ENCODE measurements at regions not wholly inside any gene's neighbourhood (a gene's known extent, or its start where the extent isn't known, plus 50 kb on each side); places are given as distances from the start of the nearest gene placed in this dataset.
"Not testable (repeated sequence)": the region's sequence is repeated elsewhere in the genome, so short reads cannot be mapped to it uniquely, and the experiment has no call there.

DNA sequence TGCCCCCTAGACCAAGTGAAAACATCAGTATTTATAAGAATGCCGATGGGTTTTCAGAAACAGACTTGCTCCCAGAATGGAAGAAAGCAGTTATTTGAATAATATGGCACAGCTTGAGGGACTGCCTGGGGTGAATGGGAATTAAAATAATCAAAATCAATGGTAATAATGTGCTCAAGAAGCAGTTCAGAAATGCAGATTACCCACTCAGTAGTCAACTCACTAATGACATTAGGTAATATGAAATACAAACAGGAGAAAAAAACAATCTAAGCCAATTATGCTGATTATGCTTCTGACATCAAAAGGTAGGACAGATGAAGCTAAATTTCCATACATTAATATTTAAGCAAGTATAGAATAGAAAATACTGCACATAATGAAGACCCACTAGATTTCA is 179.3 kb downstream of the ENC1 start:
- DNase-seq (ENCODE audit: low read depth): no peak

DNA sequence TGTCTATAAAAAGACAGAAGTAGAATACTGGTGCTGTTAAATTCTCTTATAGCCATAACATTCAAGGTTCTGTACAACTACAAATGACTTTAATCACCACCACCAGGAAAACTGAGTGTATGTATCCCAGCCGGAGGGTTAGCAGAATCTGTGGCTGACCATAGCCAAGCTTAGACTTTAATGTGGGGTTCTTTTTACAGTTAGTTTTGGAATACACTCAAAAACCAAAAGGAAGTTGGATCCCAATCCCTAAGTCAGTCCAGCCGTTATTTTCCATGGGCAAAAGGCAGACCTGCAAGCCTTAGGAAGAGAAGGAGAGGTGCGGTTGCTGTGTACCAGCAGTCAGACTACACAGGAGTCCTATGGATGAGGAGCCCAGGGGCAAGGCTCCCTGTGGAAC is 179.8 kb downstream of the ENC1 start:
- no peak for DNase-seq (ENCODE audit: low read depth)

DNA sequence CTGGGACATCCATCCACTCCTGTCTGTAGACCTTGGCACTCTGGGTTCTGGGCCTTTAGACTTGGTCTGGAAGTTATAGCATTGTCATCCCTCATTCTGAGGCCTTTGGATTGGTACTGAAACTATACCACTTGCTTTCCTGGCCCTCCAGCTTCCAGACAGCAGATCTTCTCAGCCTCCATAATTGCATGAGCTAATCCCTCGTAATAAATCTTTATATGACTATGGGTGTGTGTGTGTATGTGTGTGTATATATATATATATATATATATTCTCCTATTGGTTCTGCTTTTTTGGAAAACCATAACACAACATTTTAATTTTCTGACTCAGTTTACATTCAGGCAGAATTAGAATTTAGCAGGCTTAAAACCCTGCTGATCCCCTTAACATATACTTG is 180.5 kb downstream of the ENC1 start:
- no peak for DNase-seq (ENCODE audit: low read depth)

GRCh38 chr5:74457876-74458275 is 182.7 kb downstream of the ENC1 start:
- DNase-seq (ENCODE audit: low read depth): no peak

DNA sequence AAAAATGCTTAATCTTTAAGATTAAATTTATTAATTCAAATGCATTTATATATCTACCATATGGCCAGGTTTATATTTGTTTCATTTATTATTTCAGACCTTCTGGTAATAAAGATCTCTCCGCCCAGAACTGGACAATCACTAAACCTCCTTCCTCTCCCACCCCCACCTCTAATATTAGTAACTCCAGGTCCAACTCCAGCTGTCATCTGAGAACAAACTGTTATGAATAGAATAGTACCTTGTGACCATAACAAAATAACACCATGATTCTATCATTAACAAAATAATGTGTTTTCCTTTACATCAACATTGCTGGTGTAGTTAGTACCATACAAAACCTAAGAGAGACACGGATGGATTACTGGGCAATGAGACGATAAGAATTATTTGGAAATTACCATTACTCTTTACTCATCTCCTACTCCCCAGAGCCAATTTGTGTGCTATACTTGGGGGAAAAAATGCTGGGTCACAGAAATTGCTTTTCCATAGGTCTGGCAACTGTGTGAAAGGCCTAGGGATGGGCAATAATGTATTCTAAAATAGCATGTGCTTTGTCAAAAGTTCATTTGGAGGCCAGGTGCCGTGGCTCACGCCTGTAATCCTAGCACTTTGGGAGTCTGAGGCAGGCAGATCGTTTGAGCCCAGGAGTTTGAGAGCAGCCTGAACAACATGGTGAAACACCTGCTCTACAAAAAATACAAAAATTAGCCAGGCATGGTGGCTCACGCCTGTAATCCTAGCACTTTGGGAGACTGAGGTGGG is 186.1 kb downstream of the ENC1 start:
- no peak for DNase-seq (ENCODE audit: low read depth)

- no peak for DNase-seq (ENCODE audit: low read depth)
Observed at GRCh38 chr5:74452856-74453255, 187.7 kb downstream of the ENC1 start.

DNA sequence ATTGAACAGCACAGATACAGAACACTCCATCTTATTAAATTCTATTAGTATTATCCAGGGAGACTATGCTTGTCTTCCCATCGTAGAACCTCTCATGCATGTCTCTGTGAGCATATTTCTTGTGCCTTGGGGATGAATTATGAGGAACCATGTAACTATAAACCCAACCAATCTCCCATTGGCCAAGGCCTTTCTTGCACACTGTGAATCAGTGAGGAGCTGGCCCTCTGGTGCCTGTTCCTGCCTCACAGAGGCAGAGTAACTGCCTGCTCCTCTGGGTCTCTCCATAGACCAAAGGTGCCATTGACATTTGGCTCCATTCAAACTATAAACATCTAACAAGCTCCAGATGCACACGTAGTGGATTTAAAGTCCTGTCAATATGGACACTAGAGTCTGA is 190.4 kb downstream of the ENC1 start:
- no peak for DNase-seq (ENCODE audit: low read depth)

- DNase-seq (ENCODE audit: low read depth): no peak
Observed at GRCh38 chr5:74446725-74447241, 193.7 kb downstream of the ENC1 start.

DNA sequence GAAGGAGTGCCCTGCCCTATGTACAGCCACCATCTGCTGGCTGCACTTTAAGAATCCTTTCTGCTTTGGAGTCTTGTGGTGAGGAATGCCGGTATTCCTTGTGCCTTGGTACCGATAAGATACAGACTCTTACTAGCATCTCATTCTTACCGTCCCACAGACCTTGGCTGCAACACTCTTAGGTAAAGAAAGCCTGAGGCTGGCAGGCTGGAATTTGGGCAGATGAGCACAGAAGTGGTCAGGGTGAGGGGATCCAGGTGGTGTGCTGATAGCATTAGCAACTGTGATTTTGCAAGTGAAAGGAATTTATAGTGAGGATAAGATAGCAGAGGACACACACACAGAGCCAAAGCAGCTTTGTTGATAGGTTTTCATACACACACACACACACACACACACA is 198.1 kb downstream of the ENC1 start:
- DNase-seq (ENCODE audit: low read depth): peak; percentile 4

DNA sequence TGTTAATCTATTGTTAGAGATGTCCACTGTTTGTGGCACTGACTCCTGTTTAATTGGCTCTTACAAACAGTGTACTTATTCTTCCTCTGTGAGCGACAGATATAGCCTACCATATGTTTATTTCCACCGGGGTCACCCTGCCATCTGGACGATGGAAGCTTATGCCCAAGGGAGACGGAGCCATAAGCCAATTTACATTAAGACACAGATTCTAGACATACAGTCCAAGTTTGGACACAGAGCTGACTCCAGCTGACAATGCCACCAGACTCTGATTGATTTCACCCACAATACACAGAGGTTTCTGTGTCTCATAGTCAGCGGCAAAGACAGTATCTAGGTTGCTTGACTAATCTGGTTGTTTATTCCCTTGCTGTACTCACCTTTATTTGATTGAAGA is 198.9 kb downstream of the ENC1 start:
- DNase-seq (ENCODE audit: low read depth): no peak

DNA sequence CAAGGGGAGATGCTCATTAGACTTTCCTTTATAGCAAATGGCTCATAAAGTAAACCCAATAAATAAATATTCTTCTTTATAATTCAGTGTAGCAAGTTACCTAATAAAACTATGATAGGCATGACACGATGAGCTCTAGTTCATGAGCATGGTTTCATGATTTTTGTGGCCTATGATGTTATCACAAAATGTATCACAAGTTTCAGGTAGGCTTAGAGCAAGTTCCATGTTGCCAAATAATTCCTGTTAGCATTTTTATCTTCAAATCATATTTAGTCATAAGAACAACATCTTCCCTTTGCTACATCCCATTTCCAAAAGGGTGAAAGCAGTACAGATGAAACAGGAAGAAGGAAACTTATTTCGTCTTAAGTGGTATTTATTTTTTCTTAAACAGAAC is 200.2 kb downstream of the ENC1 start:
- no peak for DNase-seq (ENCODE audit: low read depth)

DNA sequence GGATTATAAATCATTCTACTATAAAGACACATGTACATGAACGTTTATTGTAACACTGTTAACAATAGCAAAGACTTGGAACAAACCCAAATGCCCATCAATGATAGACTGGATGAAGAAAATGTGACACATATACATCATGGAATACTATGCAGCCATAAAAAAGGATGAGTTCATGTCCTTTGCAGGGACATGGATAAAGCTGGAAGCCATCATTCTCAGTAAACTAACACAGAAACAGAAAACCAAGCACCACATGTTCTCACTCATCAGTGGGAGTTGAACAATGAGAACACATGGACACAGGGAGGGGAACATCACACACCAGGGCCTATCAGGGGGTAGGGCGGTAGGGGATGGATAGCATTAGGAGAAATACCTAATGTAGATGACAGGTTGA is 202.7 kb downstream of the ENC1 start:
- DNase-seq (ENCODE audit: low read depth): not testable (repeated sequence)

- no peak for DNase-seq (ENCODE audit: low read depth)
Observed at GRCh38 chr5:74433896-74434829, 206.4 kb downstream of the ENC1 start.

- DNase-seq (ENCODE audit: low read depth): peak; percentile 60
Observed at GRCh38 chr5:74433255-74433895, 207.2 kb downstream of the ENC1 start.

DNA sequence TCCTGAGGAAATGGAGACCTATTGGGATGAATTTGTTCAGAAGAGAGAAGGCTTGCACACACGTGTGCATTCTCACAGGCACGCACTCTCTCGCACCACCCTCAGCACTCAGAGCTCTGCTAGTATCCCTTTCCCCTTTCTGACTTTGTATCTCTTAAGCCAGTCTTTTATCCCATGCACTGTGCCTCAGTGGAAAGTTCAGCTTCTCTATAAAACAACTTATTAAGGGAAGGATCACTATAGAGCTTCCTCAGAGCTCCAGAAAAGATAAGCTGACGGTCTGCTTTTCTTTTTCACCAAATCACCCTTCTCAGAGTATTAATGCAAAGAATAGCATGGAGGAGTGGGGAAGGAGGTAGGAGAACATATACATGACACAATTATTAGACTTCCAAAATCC is 207.8 kb downstream of the ENC1 start:
- no peak for DNase-seq (ENCODE audit: low read depth)

GRCh38 chr5:74432216-74432615 is 208.3 kb downstream of the ENC1 start:
- DNase-seq (ENCODE audit: low read depth): no peak

- DNase-seq (ENCODE audit: low read depth): no peak
Observed at GRCh38 chr5:74431290-74431669, 209.2 kb downstream of the ENC1 start.

GRCh38 chr5:74430631-74431289 is 209.8 kb downstream of the ENC1 start:
- no peak for DNase-seq (ENCODE audit: low read depth)

- no peak for DNase-seq (ENCODE audit: low read depth)
Observed at GRCh38 chr5:74429495-74429894, 211.0 kb downstream of the ENC1 start.

DNA sequence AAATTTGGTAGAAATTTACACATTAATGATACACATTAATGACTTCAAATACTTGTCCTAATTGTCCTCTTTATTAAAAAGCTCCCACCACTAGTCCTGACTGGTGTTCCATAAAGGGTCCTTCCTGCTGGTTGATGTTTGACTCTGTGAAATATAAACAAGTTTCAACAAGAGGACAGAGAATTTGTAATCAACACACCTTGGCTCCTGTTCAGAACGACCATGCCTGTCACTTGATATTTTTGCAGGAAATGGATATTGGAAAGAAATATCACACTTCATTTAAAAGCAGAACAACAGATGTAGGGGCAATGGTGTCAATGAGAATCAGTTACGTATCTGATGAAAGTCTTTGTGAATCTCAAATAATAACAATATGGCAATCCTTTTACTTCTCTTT is 211.7 kb downstream of the ENC1 start:
- DNase-seq (ENCODE audit: low read depth): no peak

DNA sequence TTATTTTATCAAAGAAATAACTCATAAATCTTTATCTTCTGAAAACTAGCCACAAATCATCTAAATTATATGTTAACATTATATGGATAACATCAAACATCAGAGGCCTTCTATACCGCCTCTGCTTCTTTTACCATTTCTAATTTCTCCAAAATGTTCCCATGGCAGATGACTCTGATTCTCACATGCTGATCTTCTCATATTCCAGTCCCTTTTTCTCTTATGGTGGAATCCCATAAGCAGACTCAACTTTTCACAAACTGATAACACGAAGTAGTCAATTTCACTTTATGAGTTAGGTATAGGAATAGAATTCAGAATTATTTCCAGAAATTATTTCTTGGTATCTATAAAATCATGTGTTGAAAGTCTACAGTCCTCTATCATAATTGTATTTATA is 212.3 kb downstream of the ENC1 start:
- DNase-seq (ENCODE audit: low read depth): no peak

- DNase-seq (ENCODE audit: low read depth): no peak
Observed at GRCh38 chr5:74426506-74426905, 214.0 kb downstream of the ENC1 start.
